Fibroblast of skin of scalp (primary cell): ENCODE measurements at regions not wholly inside any gene's neighbourhood (a gene's known extent, or its start where the extent isn't known, plus 50 kb on each side); places are given as distances from the start of the nearest gene placed in this dataset.

Experiments
- DNase-seq: peaks from one replicate; pipeline ENCODE4 v3.0.0-alpha.2; 2013

DNA sequence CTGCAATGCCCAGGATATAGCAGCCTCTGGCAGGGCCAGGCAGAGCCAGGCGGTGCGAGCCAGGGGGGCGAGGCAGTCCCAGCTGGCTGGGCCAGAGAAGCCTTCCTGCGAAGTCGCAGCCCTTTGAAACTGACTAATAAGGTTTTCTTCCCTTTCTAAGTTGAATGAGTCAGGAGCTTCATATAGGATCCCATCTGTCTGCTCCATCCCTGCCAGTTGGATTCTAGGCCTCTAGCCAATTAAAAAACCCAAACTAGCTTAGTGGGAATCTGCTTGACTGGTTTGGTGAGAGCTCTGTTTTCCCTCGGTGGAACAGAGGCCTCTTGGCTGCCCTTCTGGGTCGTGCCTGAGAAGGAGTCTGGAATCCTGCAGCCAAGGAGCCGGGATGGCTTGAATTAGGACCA is 70.1 kb upstream of the RAPGEF1 start:
- DNase-seq, result peak; percentile 28

DNA sequence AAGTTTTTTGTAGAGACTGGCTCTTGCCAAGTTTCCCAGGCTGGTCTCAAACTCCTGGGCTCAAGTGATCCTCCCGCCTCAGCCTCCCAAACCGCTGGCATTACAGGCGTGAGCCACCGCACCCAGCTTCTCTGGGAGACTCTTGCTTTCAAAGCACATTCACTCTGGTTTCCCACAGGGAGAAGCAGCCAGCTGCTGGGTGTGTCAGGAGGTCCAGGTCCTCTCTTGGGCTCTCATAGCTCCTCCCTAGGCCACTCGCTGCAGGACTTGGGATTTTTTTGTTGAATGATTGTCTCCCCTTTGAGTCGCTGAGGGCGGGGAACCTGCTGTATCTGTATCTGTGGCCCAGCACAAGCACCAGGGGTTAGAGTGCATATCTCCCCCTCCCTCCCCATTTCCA is 68.4 kb upstream of the RAPGEF1 start:
- DNase-seq, result no peak

DNA sequence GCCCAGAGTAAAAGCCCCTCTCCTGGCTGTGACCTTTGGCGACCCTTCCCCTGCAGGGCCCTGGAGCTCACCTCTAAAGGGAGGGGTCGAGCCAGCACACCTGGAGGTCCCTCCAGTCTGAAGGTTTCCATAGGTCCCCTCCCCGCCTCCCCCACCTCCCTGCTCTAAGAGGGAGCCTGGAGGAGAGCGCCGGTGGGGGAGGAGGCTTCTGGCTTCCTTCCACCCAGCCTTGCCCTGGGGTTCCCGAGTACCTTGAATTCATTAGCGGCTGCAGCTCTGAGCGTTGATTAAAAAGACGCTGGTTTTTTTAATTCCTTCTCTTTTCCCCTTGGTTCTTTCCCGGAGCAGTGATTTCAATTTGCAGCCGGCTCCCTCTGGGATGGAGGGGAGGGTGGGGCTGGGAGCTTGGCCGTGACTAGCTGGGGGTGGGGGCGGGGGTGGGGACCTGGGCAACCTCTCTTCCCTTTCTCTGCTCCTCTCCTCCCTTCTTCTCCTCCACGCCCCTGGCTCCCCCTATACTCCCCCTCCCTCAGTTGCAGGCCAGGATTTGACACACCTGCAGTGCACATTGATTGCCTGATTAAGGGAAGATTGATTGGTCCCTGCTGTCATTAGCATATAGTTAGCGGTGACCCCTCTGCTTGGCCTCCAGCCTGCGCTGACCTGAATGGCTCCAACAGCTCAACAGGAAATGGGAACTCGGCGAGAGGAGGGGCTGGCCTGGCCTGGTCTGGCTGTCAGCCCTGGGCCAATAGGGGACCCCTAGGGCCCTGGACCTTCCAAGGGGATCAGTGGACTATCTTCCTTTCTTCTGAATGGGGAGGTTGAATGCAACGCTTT is 67.5 kb upstream of the RAPGEF1 start:
- no peak for DNase-seq

DNA sequence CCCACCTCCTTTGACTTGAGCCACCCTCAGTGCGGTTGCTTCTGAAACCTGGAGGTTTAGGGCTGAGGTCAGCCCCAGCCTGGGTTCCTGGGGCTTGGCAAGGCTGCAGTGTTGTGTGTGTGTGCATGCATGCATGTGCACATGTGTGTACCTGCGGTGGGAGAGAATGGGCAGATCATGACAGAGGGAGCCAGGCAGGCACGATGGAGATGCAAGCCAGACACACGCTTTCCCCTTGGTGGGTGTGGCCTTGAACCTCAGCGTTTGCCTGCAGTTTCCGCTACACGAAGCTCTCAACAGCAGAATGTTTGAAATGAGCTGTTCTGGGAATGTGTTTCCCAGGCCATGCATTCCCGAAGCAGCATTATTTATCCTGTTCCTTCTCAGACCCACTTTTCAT is 65.9 kb upstream of the RAPGEF1 start:
- no peak for DNase-seq

DNA sequence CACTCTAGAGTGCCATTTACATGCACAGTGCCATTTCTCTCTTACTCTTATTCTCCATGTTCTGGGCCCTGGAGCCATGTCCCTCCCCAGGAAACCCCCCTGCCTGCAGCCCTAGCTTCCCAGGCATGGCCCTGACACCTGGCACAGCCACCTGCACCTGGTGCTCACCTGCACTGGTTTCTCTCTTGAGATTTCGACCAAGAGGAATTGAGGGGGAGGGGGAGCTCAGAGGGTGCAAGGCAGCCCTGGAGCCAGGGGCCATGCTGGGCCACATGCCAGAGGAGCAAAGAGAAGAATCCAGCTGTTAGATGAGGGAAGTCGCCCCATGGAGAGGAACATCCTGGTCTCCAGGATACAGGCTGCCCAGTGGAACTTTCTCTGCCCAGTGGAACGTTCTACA is 65.0 kb upstream of the RAPGEF1 start:
- DNase-seq, result no peak

DNA sequence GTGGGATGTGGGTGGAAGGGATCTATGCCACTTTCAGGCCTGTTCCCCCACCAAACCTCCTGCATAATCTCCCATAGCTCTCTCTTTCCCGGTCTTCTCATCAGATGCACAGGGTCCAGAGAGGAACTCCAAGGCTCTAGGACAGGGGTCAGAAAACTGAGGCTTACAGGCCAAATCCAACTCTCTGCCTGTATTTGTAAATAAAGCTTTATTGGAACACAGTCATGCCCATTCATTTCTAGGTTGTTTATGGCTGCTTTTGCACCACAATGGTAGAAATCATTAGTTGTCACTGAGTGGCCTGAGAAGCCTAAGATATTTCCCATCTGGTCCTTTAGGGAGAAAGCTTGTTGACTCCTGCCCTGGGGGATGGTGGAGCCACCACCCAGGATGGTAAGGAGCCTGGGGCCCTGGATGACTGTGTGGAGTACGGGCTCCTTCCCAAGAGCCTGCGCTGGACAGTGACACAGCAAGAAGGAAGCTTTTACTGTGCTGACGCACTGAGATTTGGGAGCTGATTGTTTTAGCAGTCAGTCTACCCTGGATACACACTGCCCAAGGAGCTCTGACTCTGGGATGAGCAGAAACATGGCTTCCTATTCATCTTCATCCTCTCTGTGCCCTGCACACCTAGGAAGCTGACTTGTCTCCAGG is 64.0 kb upstream of the RAPGEF1 start:
- DNase-seq, result no peak

DNA sequence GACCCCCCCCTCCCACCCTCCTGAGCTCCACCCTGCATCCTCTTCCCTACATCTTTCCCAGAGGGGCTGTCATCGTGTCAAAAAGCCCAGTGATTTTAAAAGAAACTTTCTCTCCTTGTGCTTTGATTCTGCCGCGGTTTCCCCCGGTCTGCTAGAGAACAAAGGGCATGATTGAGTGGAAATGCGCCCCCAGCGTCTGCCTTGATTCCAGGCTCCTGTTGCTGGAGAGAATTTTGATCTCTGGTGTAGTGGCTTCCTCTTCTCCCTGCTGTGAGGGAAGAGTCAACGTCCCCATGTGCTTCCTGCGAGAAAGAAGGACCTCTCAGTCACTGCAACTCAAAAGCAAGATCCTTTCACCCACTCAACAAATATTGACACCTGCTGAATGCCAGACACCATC is 61.9 kb upstream of the RAPGEF1 start:
- no peak for DNase-seq

DNA sequence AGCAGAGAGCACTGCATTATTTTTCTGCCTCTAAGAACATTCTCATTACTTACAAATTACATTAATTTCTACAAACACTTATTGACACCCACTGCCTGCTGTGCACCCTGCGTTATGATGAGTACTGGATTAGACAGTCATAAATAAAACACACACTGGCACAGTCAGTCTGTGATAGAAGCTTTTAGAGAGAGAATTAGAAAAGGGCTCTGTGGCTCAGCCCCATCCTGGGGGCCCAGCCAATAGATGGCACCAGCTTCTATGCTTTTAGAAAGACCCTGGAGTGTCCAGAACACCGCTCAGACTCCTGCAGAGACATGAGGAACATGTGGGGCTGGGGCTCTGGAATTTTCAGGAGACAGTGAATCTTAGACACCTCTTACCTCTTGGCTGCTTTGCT is 61.0 kb upstream of the RAPGEF1 start:
- DNase-seq, result no peak

DNA sequence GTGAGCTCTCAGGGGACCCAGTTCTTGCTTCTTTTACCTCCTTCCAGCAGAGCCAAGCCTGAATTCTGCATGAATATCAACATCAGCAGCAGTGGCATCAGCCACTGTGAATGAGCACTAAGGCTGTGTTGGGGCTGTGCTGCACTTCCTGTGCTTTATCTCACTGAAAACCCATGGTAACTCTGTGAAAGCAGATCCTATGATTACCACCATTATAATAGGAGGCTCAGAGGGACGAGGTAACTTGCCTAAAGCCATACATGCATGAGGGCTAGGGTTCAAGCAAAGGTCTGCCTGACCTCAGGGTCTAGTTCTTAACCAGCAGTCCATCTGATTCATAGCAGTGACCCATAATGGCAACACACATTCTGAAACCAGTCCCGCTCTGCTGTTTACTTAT is 60.5 kb upstream of the RAPGEF1 start:
- DNase-seq, result no peak

DNA sequence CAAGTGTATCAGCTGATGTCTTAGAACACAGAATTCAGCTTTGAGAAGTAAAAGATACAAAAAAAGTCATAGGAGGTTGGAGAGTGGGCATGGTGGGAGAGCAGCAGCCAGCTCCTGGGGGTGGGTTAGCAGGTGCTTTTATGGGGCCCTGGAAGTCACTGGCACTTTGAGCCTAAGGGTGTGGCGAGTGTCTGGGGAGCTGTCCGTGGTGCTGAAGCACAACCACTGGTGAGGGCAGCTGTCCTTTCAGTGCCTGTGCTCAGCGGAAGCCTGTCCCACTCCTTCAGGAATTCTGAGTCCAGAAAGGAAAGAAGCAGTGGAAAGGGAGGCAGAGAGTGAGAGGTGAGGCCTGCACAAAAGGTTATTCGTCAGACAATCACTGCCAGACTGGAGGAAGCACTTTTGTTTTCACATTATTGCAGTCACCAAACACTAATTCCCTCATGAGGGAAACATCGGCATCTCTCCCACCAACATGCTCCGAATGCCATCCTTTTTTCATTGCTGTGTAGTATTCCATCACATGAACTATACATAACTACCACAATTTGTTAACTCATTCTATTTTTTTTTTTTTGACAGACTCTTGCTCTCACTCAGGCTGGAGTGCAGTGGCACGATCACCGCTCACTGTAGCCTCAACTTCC is 59.4 kb upstream of the RAPGEF1 start:
- peak; percentile 51 for DNase-seq

DNA sequence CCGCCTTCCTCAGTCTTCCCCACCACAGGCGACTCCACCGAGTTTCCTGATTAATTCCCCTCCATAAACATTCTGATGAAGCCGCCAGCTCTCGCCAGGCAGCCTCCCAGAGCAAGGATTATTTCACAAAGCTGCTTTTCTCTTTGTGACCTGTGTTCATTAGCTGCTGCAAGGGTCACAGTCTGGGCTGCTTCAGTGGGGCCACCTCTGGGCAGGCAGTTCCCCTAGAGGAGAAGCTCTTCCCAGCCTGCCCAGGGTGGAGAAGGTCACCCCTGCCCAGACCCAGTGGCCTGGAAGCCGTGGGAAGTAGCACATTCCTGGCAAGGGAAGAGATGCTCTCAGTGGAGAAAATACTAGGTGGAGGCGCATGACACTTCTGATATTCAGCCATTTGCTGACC is 58.4 kb upstream of the RAPGEF1 start:
- DNase-seq, result no peak

DNA sequence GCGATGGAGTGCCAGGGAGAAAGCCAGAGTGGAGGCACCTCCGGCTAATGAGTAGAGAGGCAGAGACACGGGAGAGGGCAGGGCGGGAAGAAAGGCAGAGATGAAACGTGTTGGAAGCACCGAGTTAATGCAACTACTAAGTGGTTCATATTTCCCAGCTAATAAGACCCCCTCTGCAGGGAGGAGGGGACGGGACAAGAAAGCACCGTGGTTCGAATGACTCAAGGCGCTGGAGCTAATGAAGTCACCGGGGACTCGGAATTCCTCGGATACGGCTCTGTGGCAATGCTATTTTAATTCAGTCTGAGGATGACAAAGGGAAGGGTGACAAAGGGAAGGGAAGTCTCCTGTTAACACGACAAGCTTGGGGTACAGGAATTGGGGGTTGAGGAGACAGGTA is 54.5 kb upstream of the RAPGEF1 start:
- no peak for DNase-seq

DNA sequence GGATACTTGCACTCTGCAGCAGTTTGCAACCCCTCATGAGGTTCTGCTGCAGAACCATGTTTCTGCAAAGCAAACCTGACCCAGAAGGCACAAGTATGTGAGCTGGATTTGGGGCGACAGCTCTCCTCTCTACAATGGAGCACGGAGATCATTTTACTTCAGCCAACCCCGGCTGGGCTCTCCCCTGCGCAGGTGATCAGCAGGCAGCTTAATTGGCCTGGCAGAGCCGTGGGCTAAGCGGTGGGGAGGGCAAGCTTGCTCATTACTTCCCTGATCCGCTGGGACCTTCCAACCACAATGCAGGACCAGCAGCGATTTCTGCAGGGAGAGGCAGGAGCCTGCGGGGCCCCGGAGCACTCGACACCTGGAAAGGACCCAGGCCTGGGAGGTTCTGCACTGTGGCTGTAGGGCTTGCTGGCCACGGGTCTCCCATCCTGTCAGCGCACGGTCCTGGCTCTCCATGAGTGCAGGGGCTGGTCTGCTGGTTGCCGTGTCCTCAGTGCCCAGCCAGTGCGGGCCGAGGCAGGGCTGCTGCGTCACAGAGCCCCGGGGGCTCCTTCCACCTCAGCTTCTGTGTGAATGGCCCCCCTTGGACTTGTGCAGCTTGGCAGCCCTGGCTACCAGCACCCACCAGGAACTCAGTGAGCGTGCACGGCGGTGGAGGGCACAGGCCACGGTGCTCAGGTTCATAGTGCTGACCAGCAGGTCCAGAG is 51.8 kb upstream of the RAPGEF1 start:
- no peak for DNase-seq
